Mesendoderm (in vitro differentiated cells): ENCODE measurements at regions not wholly inside any gene's neighbourhood (a gene's known extent, or its start where the extent isn't known, plus 50 kb on each side); places are given as distances from the start of the nearest gene placed in this dataset.
A peak's percentile ranks its signal among the peaks of the same experiment; 100 is the strongest.

Experiments used
- DNase-seq: peaks from one replicate; pipeline ENCODE4 v3.0.0; 2013
- H2AK5ac ChIP-seq: 2 replicates; pipeline ENCODE4 v1.6.1; 2013; ENCODE audit warnings: low read length, inconsistent platforms
- H2BK120ac ChIP-seq: 2 replicates; pipeline ENCODE4 v1.6.1; 2013; ENCODE audit warnings: low read depth, mild to moderate bottlenecking, low read length, moderate library complexity, mixed read lengths
- H2BK15ac ChIP-seq: replicated peaks from 2 replicates; pipeline ENCODE4 v1.6.1; 2013; ENCODE audit warnings: low read depth, mild to moderate bottlenecking, moderate library complexity
- H2BK5ac ChIP-seq: 2 replicates; pipeline ENCODE4 v1.6.1; 2013; ENCODE audit warnings: low read length, inconsistent platforms
- H3K18ac ChIP-seq: 2 replicates; pipeline ENCODE4 v1.6.1; 2013; ENCODE audit warnings: mild to moderate bottlenecking, low read length, mixed read lengths
- H3K23ac ChIP-seq: one replicate; pipeline ENCODE4 v1.6.1; 2013; ENCODE audit warnings: low read length
- H3K27ac ChIP-seq: 2 replicates; pipeline ENCODE4 v1.5.1; 2013; ENCODE audit warnings: low read depth, mild to moderate bottlenecking, inconsistent platforms, low read length, moderate library complexity
- H3K27me3 ChIP-seq: 2 replicates; pipeline ENCODE4 v1.6.1; 2013; ENCODE audit warnings: low read length, control low read depth, mild to moderate bottlenecking, inconsistent platforms; ENCODE audit not compliant: insufficient read depth, poor library complexity
- H3K36me3 ChIP-seq: 2 replicates; pipeline ENCODE4 v1.6.1; 2013; ENCODE audit warnings: low read length, inconsistent platforms; ENCODE audit not compliant: control insufficient read depth, insufficient read depth
- H3K4ac ChIP-seq: one replicate; pipeline ENCODE4 v1.6.1; 2013; ENCODE audit warnings: low read depth, mild to moderate bottlenecking, low read length, moderate library complexity
- H3K4me1 ChIP-seq: 2 replicates; pipeline ENCODE4 v1.6.1; 2013; ENCODE audit warnings: low read depth, low read length, inconsistent platforms; ENCODE audit not compliant: control insufficient read depth
- H3K4me2 ChIP-seq: 2 replicates; pipeline ENCODE4 v1.6.1; 2013; ENCODE audit warnings: low read length
- H3K4me3 ChIP-seq: 2 replicates; pipeline ENCODE4 v1.5.1; 2013; ENCODE audit warnings: mild to moderate bottlenecking, low read length
- H3K56ac ChIP-seq: one replicate; pipeline ENCODE4 v1.6.1; 2013; ENCODE audit warnings: low read length
- H3K79me1 ChIP-seq: 2 replicates; pipeline ENCODE4 v1.6.1; 2013; ENCODE audit warnings: low read length, inconsistent platforms
- H3K79me2 ChIP-seq: 2 replicates; pipeline ENCODE4 v1.6.1; 2013; ENCODE audit warnings: mild to moderate bottlenecking, low read length; ENCODE audit not compliant: control insufficient read depth, insufficient read depth
- H3K9ac ChIP-seq: 2 replicates; pipeline ENCODE4 v1.6.1; 2013; ENCODE audit warnings: low read length, inconsistent platforms
- H4K5ac ChIP-seq: one replicate; pipeline ENCODE4 v1.6.1; 2013; ENCODE audit warnings: low read length
- H4K8ac ChIP-seq: one replicate; pipeline ENCODE4 v1.6.1; 2013; ENCODE audit warnings: low read depth, mild to moderate bottlenecking, control low read depth, low read length, moderate library complexity
- WGBS: extraction: QIAGEN DNeasy Blood & Tissue Kit; methylation state at CpG from one replicate; pipeline ENCODE4 v1.1.7; 2013; ENCODE audit warnings: low lambda C conversion rate, missing lambda C conversion rate; ENCODE audit not compliant: insufficient coverage; ENCODE audit errors: extremely low coverage; 5-methylcytosine and 5-hydroxymethylcytosine counted together

DNA sequence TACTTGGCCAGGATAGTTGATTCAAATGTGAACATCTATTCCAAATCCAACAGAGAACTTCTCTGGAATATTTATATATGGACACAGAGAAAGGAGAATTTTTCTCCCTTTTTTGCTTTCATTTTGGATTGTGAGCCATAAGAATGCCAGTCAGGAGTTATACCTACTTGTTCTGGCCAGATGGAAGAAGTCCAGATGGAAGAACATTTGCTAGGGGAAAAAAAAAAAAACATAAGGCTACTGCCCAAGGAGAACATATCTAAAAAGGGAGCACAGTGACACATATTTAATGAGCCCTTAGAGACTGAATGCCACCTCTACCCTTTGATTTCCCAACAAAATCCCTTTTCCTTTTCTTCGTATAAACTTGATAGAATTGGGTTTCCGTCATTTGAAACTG, 61.7 kb upstream of the PPP2R2B start:
- no peak overlapping the region for H3K18ac ChIP-seq

DNA sequence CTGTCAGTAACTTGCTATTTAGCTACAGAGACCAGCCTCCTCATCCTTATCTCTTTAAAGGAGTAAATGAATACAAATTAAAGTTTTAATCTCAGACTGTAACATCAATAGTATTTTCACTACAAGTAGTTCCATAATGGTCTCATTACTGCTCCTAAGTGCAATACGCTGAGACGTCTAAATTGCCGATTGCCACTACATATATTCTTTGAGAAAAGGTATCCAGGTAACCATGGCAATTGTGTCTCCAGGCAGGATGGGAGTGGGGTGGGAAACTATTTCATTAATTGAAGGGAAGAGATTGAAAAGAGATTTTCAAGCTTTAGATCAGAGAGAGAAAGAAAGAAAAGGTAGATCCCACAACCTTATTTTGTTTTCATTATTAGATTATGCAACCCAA, 65.5 kb upstream of the PPP2R2B start:
- Histone ChIP-seq H3K18ac (no peak overlapping the region), H2BK5ac (no peak overlapping the region), H4K8ac (no peak overlapping the region), H2BK120ac (no peak overlapping the region), H3K27me3 (no peaks in the 10 kb centered on the region), H3K4me3 (no peak overlapping the region), H3K79me1 (no peaks in the 10 kb centered on the region), H2BK15ac (no peak overlapping the region), H3K79me2 (no peaks in the 10 kb centered on the region), H3K9ac (no peak overlapping the region), H3K4me1 (no peaks in the 10 kb centered on the region), H3K23ac (no peak overlapping the region), H4K5ac (no peak overlapping the region), H3K4me2 (no peak overlapping the region), H3K56ac (no peak overlapping the region), H3K4ac (no peak overlapping the region), H2AK5ac (no peak overlapping the region), H3K27ac (no peak overlapping the region), H3K36me3 (no peaks in the 10 kb centered on the region)
- no peak for DNase-seq
- WGBS = no CpG with 5 or more reads among the region's 3 CpGs

More for the DNA sequence above, 61.7 kb upstream of the PPP2R2B start:
- no peak for DNase-seq
- Histone ChIP-seq H3K4me2 (no peak overlapping the region), H3K79me1 (no peaks in the 10 kb centered on the region), H2BK5ac (no peak overlapping the region), H3K36me3 (no peaks in the 10 kb centered on the region), H4K8ac (no peak overlapping the region), H3K27ac (no peak overlapping the region), H3K4ac (no peak overlapping the region), H3K9ac (no peak overlapping the region), H2AK5ac (no peak overlapping the region), H3K27me3 (no peaks in the 10 kb centered on the region), H2BK15ac (no peak overlapping the region), H2BK120ac (no peak overlapping the region), H3K56ac (no peak overlapping the region), H3K4me1 (no peaks in the 10 kb centered on the region), H3K79me2 (no peaks in the 10 kb centered on the region), H3K4me3 (no peak overlapping the region), H4K5ac (no peak overlapping the region), H3K23ac (no peak overlapping the region)
- WGBS = no CpG with 5 or more reads among the region's 2 CpGs

DNA sequence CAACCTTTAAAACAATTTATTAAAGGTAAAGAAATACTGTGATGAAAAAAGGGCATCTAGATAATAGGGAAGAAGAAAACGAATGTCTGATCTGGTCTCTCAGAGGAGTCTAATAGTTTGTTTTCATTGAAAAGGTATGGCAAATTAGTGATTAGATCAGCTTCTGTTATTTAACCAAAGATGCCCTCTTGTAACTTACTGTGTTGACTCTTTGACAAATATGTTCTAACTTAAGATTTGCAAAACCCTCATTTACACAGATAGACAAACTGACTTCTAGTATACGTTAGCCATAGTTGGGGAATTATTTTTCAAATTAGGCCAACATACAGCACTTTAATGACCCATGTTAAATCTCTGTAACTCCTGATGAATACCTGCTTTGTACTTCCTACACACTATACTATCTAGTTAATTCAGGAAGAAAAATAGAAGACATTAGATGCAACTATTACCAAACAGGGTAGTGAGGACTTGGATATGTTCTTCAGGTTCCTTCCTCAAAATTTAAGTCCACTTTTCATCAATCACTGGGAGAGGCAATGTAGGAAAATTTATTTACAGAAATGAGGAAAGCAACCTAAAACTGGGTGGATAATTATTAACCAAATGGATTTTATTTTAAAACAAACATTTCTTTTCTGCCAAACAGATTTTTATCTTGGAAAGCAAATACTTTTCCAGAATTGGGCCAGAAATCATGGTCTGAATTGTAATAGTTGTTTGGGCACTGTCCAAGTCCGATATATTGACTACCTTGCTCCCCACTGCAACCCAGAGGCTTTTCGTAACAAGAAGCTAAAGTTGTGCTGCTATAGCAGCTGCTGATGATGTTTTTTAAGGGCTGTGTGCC, 66.4 kb upstream of the PPP2R2B start:
- H3K27ac ChIP-seq = no peak overlapping the region
- H3K23ac ChIP-seq = no peak overlapping the region
- H3K27me3 ChIP-seq = no peaks in the 10 kb centered on the region
- H3K4me3 ChIP-seq = no peak overlapping the region
- H3K4me2 ChIP-seq = no peak overlapping the region
- H3K36me3 ChIP-seq = no peaks in the 10 kb centered on the region
- no peak overlapping the region for H3K4ac ChIP-seq
- no peak for DNase-seq
- no peak overlapping the region for H3K18ac ChIP-seq
- no peak overlapping the region for H2BK120ac ChIP-seq
- H3K9ac ChIP-seq = no peak overlapping the region
- no peak overlapping the region for H3K56ac ChIP-seq
- no CpG with 5 or more reads among the region's 4 CpGs for WGBS
- no peak overlapping the region for H4K8ac ChIP-seq
- no peaks in the 10 kb centered on the region for H3K4me1 ChIP-seq
- H2BK15ac ChIP-seq = no peak overlapping the region
- no peak overlapping the region for H2AK5ac ChIP-seq
- no peaks in the 10 kb centered on the region for H3K79me2 ChIP-seq
- H2BK5ac ChIP-seq = no peak overlapping the region
- no peaks in the 10 kb centered on the region for H3K79me1 ChIP-seq
- H4K5ac ChIP-seq = no peak overlapping the region

DNA sequence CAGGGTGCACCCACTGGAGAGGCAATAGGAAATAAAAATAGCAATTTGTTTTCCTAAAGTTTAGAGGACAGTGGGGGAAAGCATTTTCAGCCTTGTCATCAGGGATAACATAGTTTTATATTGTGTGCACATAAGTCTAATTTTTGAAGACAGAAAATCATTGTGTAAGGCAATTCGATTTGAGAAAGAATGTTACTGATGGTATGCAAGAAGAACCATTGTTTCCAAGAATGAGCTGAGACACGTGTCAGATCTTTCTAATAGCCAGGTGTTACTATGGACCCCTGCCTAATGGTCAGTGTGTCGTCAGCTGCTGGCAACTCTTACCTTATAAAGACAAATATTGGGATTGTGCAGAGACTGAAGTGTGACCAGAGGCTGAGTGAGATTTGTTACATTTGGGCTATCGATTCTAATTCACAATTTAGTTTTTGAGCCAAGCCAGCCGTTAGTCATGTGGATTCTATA, 67.1 kb upstream of the PPP2R2B start:
- Histone ChIP-seq H3K79me2 (no peaks in the 10 kb centered on the region), H3K4me3 (no peak overlapping the region), H2BK5ac (no peak overlapping the region), H3K9ac (no peak overlapping the region), H2BK15ac (no peak overlapping the region), H3K18ac (no peak overlapping the region), H3K23ac (no peak overlapping the region), H3K27me3 (no peaks in the 10 kb centered on the region), H3K79me1 (no peaks in the 10 kb centered on the region), H3K4me1 (no peaks in the 10 kb centered on the region), H4K8ac (no peak overlapping the region), H3K4me2 (no peak overlapping the region), H3K27ac (no peak overlapping the region), H3K36me3 (no peaks in the 10 kb centered on the region), H2AK5ac (no peak overlapping the region), H2BK120ac (no peak overlapping the region), H3K4ac (no peak overlapping the region), H3K56ac (no peak overlapping the region), H4K5ac (no peak overlapping the region)
- DNase-seq = no peak
- no CpG with 5 or more reads among the region's 5 CpGs for WGBS

DNA sequence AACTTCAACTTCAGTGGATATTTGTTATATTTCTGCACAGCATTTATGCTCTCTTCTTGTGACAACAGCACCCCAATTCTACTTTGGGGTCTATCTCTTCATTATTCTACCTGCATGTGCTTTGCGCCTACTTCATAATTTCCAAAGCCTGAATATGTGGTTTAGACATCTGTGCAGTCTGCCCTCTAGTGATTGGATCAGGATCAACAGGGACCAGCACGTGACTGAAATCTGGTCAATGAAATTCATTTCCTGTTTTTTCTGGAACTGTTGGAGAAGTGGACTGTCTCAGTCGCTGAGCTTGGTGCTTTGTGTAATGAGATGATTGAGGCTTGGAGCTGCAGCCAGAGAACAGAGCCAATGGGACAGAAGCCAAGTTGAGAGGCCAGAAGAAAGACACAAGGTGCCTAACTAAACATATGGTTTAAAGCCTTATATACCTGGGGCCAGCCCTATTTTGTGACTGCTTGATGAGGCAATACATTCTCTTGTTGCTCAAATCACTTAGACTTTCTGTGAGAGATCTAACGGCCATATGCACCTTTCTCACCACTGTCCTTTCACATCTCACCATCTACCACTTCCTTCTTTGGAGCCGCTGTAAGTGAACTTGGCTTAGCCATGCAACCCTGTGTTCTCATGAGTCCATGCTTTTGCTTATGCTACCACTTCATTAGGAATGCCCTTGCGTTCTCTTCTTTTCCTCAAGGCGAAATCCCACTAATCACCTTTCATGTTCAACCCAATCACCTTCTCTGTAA, 68.8 kb upstream of the PPP2R2B start:
- no peak overlapping the region for H3K4me3 ChIP-seq
- no peaks in the 10 kb centered on the region for H3K27me3 ChIP-seq
- no peak overlapping the region for H2BK15ac ChIP-seq
- H3K79me2 ChIP-seq = no peaks in the 10 kb centered on the region
- no peak overlapping the region for H3K23ac ChIP-seq
- H4K8ac ChIP-seq = no peak overlapping the region
- no peak overlapping the region for H3K56ac ChIP-seq
- DNase-seq = peak; percentile 47
- no peak overlapping the region for H3K18ac ChIP-seq
- H3K9ac ChIP-seq = no peak overlapping the region
- WGBS = no CpG with 5 or more reads among the region's 7 CpGs
- H3K4me2 ChIP-seq = no peak overlapping the region
- H3K79me1 ChIP-seq = no peaks in the 10 kb centered on the region
- no peak overlapping the region for H3K27ac ChIP-seq
- H2BK120ac ChIP-seq = no peak overlapping the region
- H3K4ac ChIP-seq = no peak overlapping the region
- no peak overlapping the region for H2AK5ac ChIP-seq
- no peaks in the 10 kb centered on the region for H3K4me1 ChIP-seq
- peak overlapping the region; percentile 59 for H4K5ac ChIP-seq
- no peak overlapping the region for H2BK5ac ChIP-seq
- no peaks in the 10 kb centered on the region for H3K36me3 ChIP-seq
